Fibroblast of the aortic adventitia (primary cell): ENCODE measurements at regions not wholly inside any gene's neighbourhood (a gene's known extent, or its start where the extent isn't known, plus 50 kb on each side); places are given as distances from the start of the nearest gene placed in this dataset.
A peak's percentile ranks its signal among the peaks of the same experiment; 100 is the strongest.

Experiments used
- DNase-seq: peaks from one replicate; pipeline ENCODE4 v3.0.0-alpha.2; 2010; ENCODE audit warnings: low read depth
- H3K4me3 ChIP-seq: 2 replicates; pipeline ENCODE4 v1.5.1; 2011; ENCODE audit warnings: low read depth, mild to moderate bottlenecking, control low read depth, low read length, moderate library complexity
- TF ChIP-seq, protein P1 (sequence below): IDR thresholded peaks from 2 replicates; pipeline ENCODE4 v1.5.1; 2011; ENCODE audit warnings: mild to moderate bottlenecking, low read length, control low read depth, inconsistent platforms; ENCODE audit not compliant: insufficient read depth

- H3K4me3 ChIP-seq, result no peak overlapping the region
- DNase-seq, result no peak
- TF ChIP-seq, protein P1, sequence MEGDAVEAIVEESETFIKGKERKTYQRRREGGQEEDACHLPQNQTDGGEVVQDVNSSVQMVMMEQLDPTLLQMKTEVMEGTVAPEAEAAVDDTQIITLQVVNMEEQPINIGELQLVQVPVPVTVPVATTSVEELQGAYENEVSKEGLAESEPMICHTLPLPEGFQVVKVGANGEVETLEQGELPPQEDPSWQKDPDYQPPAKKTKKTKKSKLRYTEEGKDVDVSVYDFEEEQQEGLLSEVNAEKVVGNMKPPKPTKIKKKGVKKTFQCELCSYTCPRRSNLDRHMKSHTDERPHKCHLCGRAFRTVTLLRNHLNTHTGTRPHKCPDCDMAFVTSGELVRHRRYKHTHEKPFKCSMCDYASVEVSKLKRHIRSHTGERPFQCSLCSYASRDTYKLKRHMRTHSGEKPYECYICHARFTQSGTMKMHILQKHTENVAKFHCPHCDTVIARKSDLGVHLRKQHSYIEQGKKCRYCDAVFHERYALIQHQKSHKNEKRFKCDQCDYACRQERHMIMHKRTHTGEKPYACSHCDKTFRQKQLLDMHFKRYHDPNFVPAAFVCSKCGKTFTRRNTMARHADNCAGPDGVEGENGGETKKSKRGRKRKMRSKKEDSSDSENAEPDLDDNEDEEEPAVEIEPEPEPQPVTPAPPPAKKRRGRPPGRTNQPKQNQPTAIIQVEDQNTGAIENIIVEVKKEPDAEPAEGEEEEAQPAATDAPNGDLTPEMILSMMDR, result no peak
Measured at GRCh38 chr3:191543897-191544296, 82.9 kb downstream of the PYDC2 start.

- H3K4me3 ChIP-seq, result no peak overlapping the region
- TF ChIP-seq, protein P1, result no peak
- no peak for DNase-seq
Measured at GRCh38 chr3:191549357-191549756, 88.4 kb downstream of the PYDC2 start.

DNA sequence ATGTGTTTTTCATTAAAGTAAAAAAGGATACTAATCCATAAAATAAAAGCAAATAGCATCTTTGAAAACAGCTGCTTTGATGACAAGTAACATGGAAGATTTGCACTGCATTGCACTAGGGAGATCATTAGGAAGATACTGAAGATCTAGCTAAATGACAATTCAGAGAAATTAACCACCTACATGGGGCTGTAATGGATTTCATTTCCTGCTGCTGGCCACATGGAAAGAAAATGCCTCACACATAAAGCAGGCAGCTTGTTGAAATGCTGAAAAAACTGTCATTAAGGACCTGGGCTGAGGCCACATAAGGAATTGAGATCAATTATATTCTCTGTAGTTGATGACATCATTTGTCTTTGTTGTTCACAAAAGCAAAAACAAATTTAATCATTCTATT is 94.1 kb downstream of the PYDC2 start:
- TF ChIP-seq, protein P1, result no peak
- no peak for DNase-seq
- no peak overlapping the region for H3K4me3 ChIP-seq

DNA sequence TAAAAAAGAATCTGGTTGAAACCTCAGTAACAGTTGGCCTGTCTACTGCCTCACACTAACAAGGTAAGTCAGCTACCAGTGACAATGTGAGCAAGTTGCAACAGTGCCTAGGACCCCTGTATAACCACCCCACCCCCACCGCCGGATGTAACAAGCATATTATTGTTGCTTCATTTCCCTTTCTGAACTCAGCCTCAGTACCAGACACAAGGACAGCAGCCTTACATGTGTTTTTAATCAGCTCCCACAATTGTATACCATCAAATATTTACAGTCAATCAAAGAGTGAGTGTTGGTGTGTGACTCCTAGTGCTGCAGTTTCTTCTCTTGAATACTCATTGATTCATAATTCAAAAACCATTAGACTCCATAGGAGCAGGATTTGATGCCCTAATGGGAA is 96.4 kb downstream of the PYDC2 start:
- TF ChIP-seq, protein P1, result no peak
- DNase-seq, result no peak
- no peak overlapping the region for H3K4me3 ChIP-seq

GRCh38 chr3:191563722-191564121 is 102.8 kb downstream of the PYDC2 start:
- H3K4me3 ChIP-seq, result no peak overlapping the region
- no peak for DNase-seq
- TF ChIP-seq, protein P1, result no peak

DNA sequence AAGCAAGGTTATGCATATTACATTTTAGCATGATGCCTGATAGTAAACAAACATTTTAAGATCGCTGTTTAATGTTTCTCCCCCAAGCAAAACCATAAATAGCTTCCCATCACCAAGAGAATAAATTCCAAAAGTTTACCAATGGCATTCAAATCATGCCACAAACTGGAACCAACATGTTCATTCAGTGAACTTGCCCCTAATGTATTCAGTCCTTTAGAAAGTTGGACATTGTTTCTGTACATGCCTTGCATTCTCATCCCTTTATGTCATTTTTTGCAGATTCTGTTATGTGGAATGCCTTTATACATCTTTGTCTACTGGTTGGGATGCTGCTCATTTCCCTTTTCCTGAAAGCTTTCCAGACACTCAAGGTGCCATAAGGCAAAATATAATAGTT is 105.5 kb downstream of the PYDC2 start:
- DNase-seq, result no peak
- no peak overlapping the region for H3K4me3 ChIP-seq
- TF ChIP-seq, protein P1, result no peak

GRCh38 chr3:191568206-191568605 is 107.2 kb downstream of the PYDC2 start:
- DNase-seq, result peak; percentile 6
- TF ChIP-seq, protein P1, result no peak
- no peak overlapping the region for H3K4me3 ChIP-seq
